CD8-positive, alpha-beta memory T cell (primary cell): ENCODE measurements at regions not wholly inside any gene's neighbourhood (a gene's known extent, or its start where the extent isn't known, plus 50 kb on each side); places are given as distances from the start of the nearest gene placed in this dataset.
"Not testable (repeated sequence)": the region's sequence is repeated elsewhere in the genome, so short reads cannot be mapped to it uniquely, and the experiment has no call there.

Experiments used
- CTCF ChIA-PET: fragments of 350-600 bp; sonication (Branson Sonifier 250); formaldehyde crosslinking; loops from one replicate; lab custom pipeline; 2021; ENCODE audit warnings: antibody characterized with exemption; lab: Charles Lee
- POLR2A ChIA-PET: fragments of 350-600 bp; sonication (Branson Sonifier 250); formaldehyde crosslinking; loops from one replicate; lab custom pipeline; 2021; ENCODE audit warnings: antibody characterized with exemption; lab: Charles Lee
- DNase-seq, 5 donors: peaks; one replicate each; pipeline versions ENCODE4 v3.0.0 to v3.0.0-alpha.2; 2020 to 2022; ENCODE audit warnings: mixed read lengths in 1 of 5
- H3K27ac ChIP-seq: one replicate; pipeline ENCODE4 v1.7.0; 2013; ENCODE audit warnings: low read depth, mild to moderate bottlenecking, low read length, moderate library complexity
- H3K27me3 ChIP-seq: 2 replicates; pipeline ENCODE4 v1.7.0; 2013; ENCODE audit warnings: low read length, mild to moderate bottlenecking; ENCODE audit not compliant: insufficient read depth, poor library complexity, severe bottlenecking
- H3K36me3 ChIP-seq: 2 replicates; pipeline ENCODE4 v1.7.0; 2013; ENCODE audit warnings: mild to moderate bottlenecking, low read length, moderate library complexity; ENCODE audit not compliant: insufficient read depth
- H3K4me1 ChIP-seq: 2 replicates; pipeline ENCODE4 v1.7.0; 2013; ENCODE audit warnings: mild to moderate bottlenecking, low read length, moderate library complexity; ENCODE audit not compliant: insufficient read depth
- H3K4me3 ChIP-seq: 2 replicates; pipeline ENCODE4 v1.7.0; 2013; ENCODE audit warnings: mild to moderate bottlenecking, low read length
- H3K9me3 ChIP-seq: 2 replicates; pipeline ENCODE4 v1.7.0; 2013; ENCODE audit warnings: mild to moderate bottlenecking, low read length
- H3K27ac Mint-ChIP-seq, 8 donors: one replicate each; pipeline ENCODE4 v1.8.0; 2020 to 2021; ENCODE audit warnings: mixed read lengths in 8 of 8, mild to moderate bottlenecking in 6 of 8, inconsistent platforms in 3 of 8, moderate library complexity in 3 of 8
- H3K27me3 Mint-ChIP-seq, 2 donors: one replicate each; pipeline ENCODE4 v1.8.0; 2020 to 2021; ENCODE audit warnings: mixed read lengths in 2 of 2, mild to moderate bottlenecking in 1 of 2, moderate library complexity in 1 of 2
- H3K36me3 Mint-ChIP-seq, 3 donors: one replicate each; pipeline ENCODE4 v1.8.0; 2020 to 2021; ENCODE audit warnings: mixed read lengths in 3 of 3, inconsistent platforms in 1 of 3, mild to moderate bottlenecking in 1 of 3
- H3K4me1 Mint-ChIP-seq, 3 donors: one replicate each; pipeline ENCODE4 v1.8.0; 2020 to 2021; ENCODE audit warnings: mixed read lengths in 3 of 3, inconsistent platforms in 1 of 3, mild to moderate bottlenecking in 1 of 3
- H3K4me3 Mint-ChIP-seq, 7 donors: one replicate each; pipeline ENCODE4 v1.8.0; 2020 to 2021; ENCODE audit warnings: mixed read lengths in 7 of 7, mild to moderate bottlenecking in 6 of 7, moderate library complexity in 4 of 7, inconsistent platforms in 2 of 7
- H3K9me3 Mint-ChIP-seq, 5 donors: one replicate each; pipeline ENCODE4 v1.8.0; 2020 to 2022; ENCODE audit warnings: mixed read lengths in 5 of 5, mild to moderate bottlenecking in 3 of 5, moderate library complexity in 2 of 5, inconsistent platforms in 1 of 5

- no peaks in the 10 kb centered on the region for H3K4me1 ChIP-seq
- H3K9me3 ChIP-seq = no peaks in the 10 kb centered on the region
- H3K9me3 Mint-ChIP-seq = no peaks in the 10 kb centered on the region
- H3K27ac ChIP-seq = no peak overlapping the region
- H3K36me3 ChIP-seq = no peaks in the 10 kb centered on the region
- H3K4me1 Mint-ChIP-seq = no peaks in the 10 kb centered on the region
- H3K27me3 ChIP-seq = no peaks in the 10 kb centered on the region
- H3K27me3 Mint-ChIP-seq = peaks cover 4 to 11% of the 10 kb centered on the region in 2 donors
- H3K4me3 ChIP-seq = no peak overlapping the region
- CTCF ChIA-PET = interaction anchor here (0.9 to 1.4 kb wide), 2 partner anchors 9 to 190 kb away, joined by 3 to 4 read pairs; no protein-coding TSS in a partner anchor
- no peak overlapping the region for H3K4me3 Mint-ChIP-seq
- H3K36me3 Mint-ChIP-seq = no peaks in the 10 kb centered on the region
- POLR2A ChIA-PET = no interaction called here
- H3K27ac Mint-ChIP-seq = no peak overlapping the region
- DNase-seq = no peak
Observed at GRCh38 chr7:106367018-106367420, 82.2 kb upstream of the NAMPT start.

- Histone ChIP-seq H3K27me3 (no peaks in the 10 kb centered on the region), H3K36me3 (no peaks in the 10 kb centered on the region), H3K4me1 (no peaks in the 10 kb centered on the region), H3K9me3 (no peaks in the 10 kb centered on the region), H3K4me3 (no peak overlapping the region), H3K27ac (peak overlapping the region; percentile 62)
- Mint-ChIP-seq H3K27me3 (peaks cover 8 to 22% of the 10 kb centered on the region in 2 donors), H3K36me3 (no peaks in the 10 kb centered on the region), H3K9me3 (no peaks in the 10 kb centered on the region), H3K4me1 (no peaks in the 10 kb centered on the region), H3K4me3 (no peak overlapping the region), H3K27ac (no peak overlapping the region)
- POLR2A ChIA-PET = no interaction called here
- CTCF ChIA-PET = interaction anchor here (1.1 kb wide), 1 partner anchor 11 kb away, joined by 4 read pairs; no protein-coding TSS in a partner anchor
- DNase-seq = no peak
Observed at GRCh38 chr7:106365252-106366005, 80.6 kb upstream of the NAMPT start.

GRCh38 chr7:106362507-106362906 lies 77.7 kb upstream of the NAMPT start:
- H3K36me3 Mint-ChIP-seq, H3K9me3 ChIP-seq, H3K27me3 ChIP-seq, H3K4me1 ChIP-seq, H3K27ac Mint-ChIP-seq, H3K36me3 ChIP-seq, CTCF ChIA-PET, H3K27ac ChIP-seq, H3K9me3 Mint-ChIP-seq, H3K4me3 ChIP-seq, POLR2A ChIA-PET, DNase-seq, H3K4me1 Mint-ChIP-seq, H3K4me3 Mint-ChIP-seq: not testable (repeated sequence)
- peaks cover 15 to 32% of the 10 kb centered on the region in 2 donors for H3K27me3 Mint-ChIP-seq

- Histone ChIP-seq H3K9me3 (no peaks in the 10 kb centered on the region), H3K36me3 (no peaks in the 10 kb centered on the region), H3K27ac (no peak overlapping the region), H3K4me3 (no peak overlapping the region), H3K27me3 (no peaks in the 10 kb centered on the region), H3K4me1 (no peaks in the 10 kb centered on the region)
- Mint-ChIP-seq H3K4me1 (no peaks in the 10 kb centered on the region), H3K4me3 (no peak overlapping the region), H3K27me3 (peaks cover 12 to 44% of the 10 kb centered on the region in 2 donors), H3K36me3 (no peaks in the 10 kb centered on the region), H3K27ac (no peak overlapping the region), H3K9me3 (peaks cover 0 to 4% (median 0%) of the 10 kb centered on the region in 5 donors)
- no peak for DNase-seq
- ChIA-PET POLR2A (no interaction called here), CTCF (no interaction called here)
Observed at GRCh38 chr7:106358103-106358663, 73.4 kb upstream of the NAMPT start.

GRCh38 chr7:106357675-106358074 lies 72.9 kb upstream of the NAMPT start:
- Mint-ChIP-seq H3K27me3 (peaks cover 12 to 41% of the 10 kb centered on the region in 2 donors), H3K36me3 (no peaks in the 10 kb centered on the region), H3K27ac (no peak overlapping the region), H3K4me1 (no peaks in the 10 kb centered on the region), H3K4me3 (no peak overlapping the region), H3K9me3 (peaks cover 0 to 4% (median 0%) of the 10 kb centered on the region in 5 donors)
- ChIA-PET CTCF (no interaction called here), POLR2A (no interaction called here)
- no peaks in the 10 kb centered on the region for H3K4me1 ChIP-seq
- H3K4me3 ChIP-seq = no peak overlapping the region
- no peaks in the 10 kb centered on the region for H3K27me3 ChIP-seq
- no peaks in the 10 kb centered on the region for H3K36me3 ChIP-seq
- H3K27ac ChIP-seq = no peak overlapping the region
- DNase-seq = no peak
- no peaks in the 10 kb centered on the region for H3K9me3 ChIP-seq

- peaks cover 0 to 5% (median 0%) of the 10 kb centered on the region in 3 donors for H3K36me3 Mint-ChIP-seq
- H3K9me3 Mint-ChIP-seq = peaks cover 0 to 10% (median 5%) of the 10 kb centered on the region in 5 donors
- POLR2A ChIA-PET = no interaction called here
- H3K4me3 ChIP-seq = no peak overlapping the region
- no peak overlapping the region for H3K27ac ChIP-seq
- DNase-seq = no peak
- no peak overlapping the region for H3K27ac Mint-ChIP-seq
- H3K27me3 ChIP-seq = no peaks in the 10 kb centered on the region
- CTCF ChIA-PET = no interaction called here
- H3K9me3 ChIP-seq = no peaks in the 10 kb centered on the region
- no peaks in the 10 kb centered on the region for H3K36me3 ChIP-seq
- H3K27me3 Mint-ChIP-seq = peaks cover 3 to 32% of the 10 kb centered on the region in 2 donors
- H3K4me3 Mint-ChIP-seq = no peak overlapping the region
- H3K4me1 Mint-ChIP-seq = no peaks in the 10 kb centered on the region
- no peaks in the 10 kb centered on the region for H3K4me1 ChIP-seq
Observed at GRCh38 chr7:106354822-106355221, 70.0 kb upstream of the NAMPT start.

DNA sequence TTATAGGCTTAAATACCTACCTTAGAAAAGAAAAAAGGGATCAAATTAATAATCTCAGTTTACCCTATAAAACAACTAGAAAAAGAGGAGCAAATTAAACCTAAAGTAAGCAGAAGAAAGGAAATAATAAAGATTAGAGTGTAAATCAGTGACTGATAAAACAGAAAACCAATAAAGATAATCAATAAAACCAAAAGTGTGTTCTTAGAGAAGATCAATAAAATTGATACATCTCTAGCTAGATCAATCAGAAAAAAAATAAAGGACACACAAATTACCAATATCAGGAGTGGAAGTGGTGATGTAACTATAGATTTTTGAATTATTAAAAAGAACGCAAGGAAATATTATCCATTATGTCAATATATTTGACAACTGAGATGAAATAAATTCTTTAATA lies 69.2 kb upstream of the NAMPT start:
- Mint-ChIP-seq H3K27me3 (peaks cover 2 to 36% of the 10 kb centered on the region in 2 donors), H3K9me3 (peaks cover 4 to 12% (median 9%) of the 10 kb centered on the region in 5 donors), H3K27ac (no peak overlapping the region), H3K36me3 (peaks cover 0 to 11% (median 1%) of the 10 kb centered on the region in 3 donors), H3K4me1 (no peaks in the 10 kb centered on the region), H3K4me3 (no peak overlapping the region)
- no peak overlapping the region for H3K27ac ChIP-seq
- H3K27me3 ChIP-seq = no peaks in the 10 kb centered on the region
- no peaks in the 10 kb centered on the region for H3K36me3 ChIP-seq
- no peaks in the 10 kb centered on the region for H3K4me1 ChIP-seq
- no peaks in the 10 kb centered on the region for H3K9me3 ChIP-seq
- CTCF ChIA-PET = no interaction called here
- POLR2A ChIA-PET = no interaction called here
- H3K4me3 ChIP-seq = no peak overlapping the region
- no peak for DNase-seq

DNA sequence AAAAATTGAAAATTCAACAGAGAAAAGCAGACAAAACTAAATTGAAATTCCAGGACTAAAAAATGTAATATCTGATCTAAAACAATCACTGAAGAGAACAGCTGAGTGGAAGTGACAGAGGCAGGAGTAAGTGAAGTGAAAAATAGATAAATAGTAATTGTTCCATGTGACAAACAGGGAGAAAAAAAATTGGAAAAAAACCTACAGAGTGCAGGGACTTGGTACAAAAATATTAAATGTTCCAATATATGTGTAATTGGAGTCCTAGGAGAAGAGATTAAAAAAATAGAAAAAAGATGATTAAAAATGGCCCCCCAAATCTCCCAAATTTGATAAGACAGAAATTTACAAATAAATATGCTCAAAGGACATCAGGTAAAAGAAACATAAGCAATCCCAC lies 63.4 kb upstream of the NAMPT start:
- no peak overlapping the region for H3K4me3 ChIP-seq
- no peak for DNase-seq
- peaks cover 0 to 18% (median 3%) of the 10 kb centered on the region in 3 donors for H3K36me3 Mint-ChIP-seq
- no peak overlapping the region for H3K4me3 Mint-ChIP-seq
- H3K4me1 Mint-ChIP-seq = peaks cover 20 to 34% (median 29%) of the 10 kb centered on the region in 3 donors
- no peak overlapping the region for H3K27ac ChIP-seq
- H3K9me3 ChIP-seq = no peaks in the 10 kb centered on the region
- peaks cover 10 to 40% of the 10 kb centered on the region in 2 donors for H3K27me3 Mint-ChIP-seq
- H3K36me3 ChIP-seq = no peaks in the 10 kb centered on the region
- ChIA-PET CTCF (no interaction called here), POLR2A (no interaction called here)
- no peaks in the 10 kb centered on the region for H3K27me3 ChIP-seq
- peak overlapping the region in 2 of 8 donors; percentile 14 to 33 for H3K27ac Mint-ChIP-seq
- peaks cover 12 to 28% (median 24%) of the 10 kb centered on the region in 5 donors for H3K9me3 Mint-ChIP-seq
- H3K4me1 ChIP-seq = peaks cover 21% of the 10 kb centered on the region
